ENCODE measurements at regions not wholly inside any gene's neighbourhood (a gene's known extent, or its start where the extent isn't known, plus 50 kb on each side); places are given as distances from the start of the nearest gene placed in this dataset.

DNA sequence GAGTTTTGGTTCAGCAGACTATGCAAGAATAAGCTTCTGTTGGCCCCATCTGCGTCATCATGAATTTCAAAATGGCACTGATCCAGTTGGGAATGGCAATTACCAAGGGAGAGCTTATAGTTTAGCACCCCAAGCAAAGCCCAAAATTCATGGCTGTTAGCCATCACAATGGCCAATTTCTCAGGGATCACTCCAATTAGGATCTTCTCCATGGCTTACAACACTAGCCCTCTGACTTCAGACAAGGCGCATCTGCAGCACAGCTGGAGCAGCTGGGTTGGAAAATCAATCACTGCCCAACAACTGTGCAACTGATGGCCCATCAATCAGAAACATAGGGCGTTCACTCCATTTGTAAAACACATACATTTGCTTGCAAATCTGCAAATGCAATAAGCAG is 273.6 kb downstream of the SRBD1 start:
- DNase-seq, result peak; percentile 71

DNA sequence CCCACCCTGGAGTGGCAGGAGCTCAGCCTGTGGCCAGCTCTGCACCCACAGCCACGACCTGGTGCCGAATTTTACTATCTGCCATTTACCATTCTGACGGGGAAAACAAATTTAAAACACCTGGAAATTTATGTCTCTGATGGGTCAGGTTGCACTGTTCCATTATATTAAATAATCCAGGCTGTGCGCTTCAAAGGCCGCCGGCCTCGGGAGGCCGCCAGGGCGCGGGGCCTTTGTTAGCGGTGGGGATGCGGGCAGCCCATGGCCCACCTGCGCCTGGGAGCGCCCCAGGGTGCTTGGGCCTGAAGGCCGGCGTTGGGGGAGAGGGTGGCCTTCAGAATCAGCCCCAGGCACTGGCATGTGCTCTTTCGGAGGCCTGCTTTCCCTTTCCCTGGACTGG is 276.9 kb downstream of the SRBD1 start:
- no peak for DNase-seq

DNA sequence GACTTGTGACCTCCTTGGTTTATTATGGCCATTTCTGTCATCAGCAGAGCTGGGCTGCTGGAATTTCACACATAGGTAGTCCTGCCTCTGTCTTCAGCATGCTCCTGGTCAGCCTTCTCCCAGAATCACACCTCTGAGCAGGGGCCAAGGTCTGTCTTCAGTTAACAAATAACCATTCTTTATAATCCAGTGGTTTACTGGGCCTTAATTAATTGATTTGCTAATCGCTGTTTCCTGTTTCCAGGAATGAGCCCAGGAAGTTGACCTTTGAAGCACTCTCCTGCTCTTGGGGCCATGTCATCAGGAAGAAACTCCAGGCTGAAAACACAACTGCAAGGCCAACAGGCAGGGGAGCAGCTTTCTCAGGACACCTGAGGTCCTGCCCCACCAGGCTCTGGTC is 278.5 kb downstream of the SRBD1 start:
- no peak for DNase-seq

DNA sequence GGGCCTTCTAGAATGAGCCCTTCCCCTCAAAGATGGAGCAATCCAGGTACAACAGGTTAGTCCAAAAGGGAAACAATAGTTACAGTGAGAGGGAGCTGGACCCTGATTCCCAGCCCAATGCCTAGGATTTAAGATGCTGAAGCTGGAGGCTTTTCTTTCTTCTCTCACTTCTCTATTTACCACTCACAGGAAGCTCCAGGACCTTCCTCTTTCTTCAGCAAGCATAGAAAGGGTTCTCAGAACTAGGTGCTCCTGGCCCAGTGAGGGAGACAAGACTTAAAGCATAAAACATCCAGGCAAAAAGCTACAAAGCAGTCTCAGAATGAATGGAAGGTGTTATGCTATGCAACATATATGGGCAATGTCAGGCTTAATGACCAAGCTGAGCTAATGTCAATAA is 279.0 kb downstream of the SRBD1 start:
- DNase-seq, result no peak

- DNase-seq, result no peak
Observed at GRCh38 chr2:45331410-45331786, 279.7 kb downstream of the SRBD1 start.

DNA sequence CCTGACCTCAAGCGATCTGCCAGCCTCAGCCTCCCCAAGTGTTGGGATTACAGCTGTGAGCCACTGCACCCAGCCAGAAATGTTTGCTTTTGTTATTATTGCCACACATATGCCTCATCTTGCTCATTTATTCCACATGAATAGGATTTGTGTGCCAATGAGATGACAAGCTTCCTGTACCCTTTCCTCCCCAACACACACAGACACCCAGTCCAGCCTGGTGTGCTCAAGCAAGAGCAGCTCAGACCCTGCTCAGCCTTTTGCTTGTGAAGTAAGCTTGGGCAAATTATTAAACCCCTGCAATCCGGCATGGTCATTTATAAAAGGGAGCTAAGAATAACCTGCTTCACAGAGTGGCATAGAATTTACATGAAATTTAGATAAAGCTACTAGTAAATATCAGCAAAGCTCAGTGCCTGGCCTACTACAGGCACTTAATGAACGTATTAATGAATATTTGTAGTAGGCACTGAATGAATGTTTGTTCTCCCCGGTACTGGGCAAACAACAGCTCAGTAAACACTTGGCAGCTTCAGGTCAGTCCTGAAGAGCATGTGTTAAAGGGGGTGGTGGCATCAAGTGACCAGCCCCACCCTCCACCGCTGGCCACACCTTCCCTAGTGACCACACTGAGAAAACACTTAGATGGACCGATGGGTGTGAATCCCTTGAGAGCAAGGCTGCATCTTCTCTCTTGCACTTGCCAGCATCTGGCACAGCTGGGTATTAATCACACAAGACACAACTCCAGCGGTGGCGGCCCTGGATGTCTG is 280.2 kb downstream of the SRBD1 start:
- DNase-seq, result no peak

- DNase-seq, result no peak
Observed at GRCh38 chr2:45330108-45330507, 281.0 kb downstream of the SRBD1 start.

DNA sequence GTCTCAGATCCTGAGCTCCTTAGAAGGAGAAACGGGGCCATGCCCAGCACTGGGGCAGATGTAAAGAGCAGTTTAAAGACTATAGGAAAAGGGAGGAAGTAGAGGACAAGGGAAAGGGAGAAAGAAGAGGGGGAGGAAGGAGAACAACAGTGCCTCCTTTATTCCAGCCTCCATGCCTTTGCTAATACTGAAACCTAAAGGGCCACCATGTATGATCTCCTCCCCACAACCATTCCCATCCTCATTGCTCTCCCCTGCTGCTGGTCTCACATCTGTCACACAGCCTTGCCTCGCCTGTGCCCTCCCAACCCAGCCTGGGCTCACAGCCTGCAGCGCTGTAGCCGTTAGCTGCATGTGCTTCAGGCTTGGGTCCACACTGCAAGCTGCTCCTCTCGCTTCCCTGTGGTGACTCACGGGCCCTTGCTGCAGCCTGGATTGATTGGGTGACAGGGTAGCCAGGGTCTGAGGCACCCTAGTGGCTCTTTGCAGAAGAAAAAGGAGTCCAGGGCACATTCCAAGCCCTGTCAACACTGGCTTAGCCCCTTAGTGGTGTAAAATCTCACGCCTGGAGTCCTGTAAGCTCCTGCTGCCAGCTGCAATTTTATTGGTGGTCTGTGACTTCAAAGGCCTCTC is 281.9 kb downstream of the SRBD1 start:
- DNase-seq, result no peak

DNA sequence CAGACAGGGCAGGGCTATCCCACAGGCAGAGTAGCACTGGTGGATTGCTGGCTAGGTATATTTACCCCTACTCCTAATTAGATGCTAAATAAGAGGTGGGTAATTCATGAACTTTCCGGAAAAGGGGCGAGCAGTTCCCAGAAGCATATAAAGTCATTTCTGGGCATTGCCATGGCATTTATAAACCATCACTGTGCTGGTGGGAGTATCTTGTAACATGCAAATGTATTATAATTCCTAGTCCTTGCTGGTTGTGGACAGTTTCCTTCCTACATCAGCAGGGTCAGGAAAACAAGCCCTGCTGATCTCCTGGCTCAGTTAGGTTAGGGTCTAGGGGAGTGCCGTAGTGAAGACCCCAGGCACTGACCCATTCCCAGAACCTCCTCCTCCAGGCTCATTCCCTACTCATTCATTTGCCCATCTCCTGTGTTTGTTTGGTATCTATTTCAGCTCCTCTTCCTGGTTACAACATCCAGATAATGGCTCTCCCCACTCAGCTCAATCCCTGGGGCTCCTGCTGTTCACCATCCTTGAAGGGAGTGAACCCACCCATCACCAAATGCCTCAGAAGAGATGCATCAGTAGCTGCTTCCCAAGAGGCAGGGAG is 282.7 kb downstream of the SRBD1 start:
- no peak for DNase-seq

- DNase-seq, result no peak
Observed at GRCh38 chr2:45323344-45323743, 287.7 kb downstream of the SRBD1 start.

DNA sequence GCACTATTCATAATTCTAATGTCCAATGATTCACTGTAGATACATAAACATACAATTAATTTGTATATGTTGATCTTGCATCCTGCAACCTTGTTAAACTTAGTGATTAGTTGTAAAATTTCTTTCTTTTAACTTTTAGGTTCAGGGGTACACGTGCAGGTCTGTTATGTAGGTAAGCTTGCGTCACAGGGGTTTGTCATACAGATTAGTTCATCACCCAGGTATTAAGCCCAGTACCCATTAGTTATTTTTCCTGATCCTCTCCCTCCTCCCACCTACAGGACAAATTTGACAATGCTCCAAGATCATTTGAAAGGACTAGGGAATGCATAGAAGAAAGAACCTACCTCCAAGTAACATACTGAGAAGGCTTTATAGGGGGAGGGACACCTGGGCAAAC is 290.1 kb downstream of the SRBD1 start:
- no peak for DNase-seq

DNA sequence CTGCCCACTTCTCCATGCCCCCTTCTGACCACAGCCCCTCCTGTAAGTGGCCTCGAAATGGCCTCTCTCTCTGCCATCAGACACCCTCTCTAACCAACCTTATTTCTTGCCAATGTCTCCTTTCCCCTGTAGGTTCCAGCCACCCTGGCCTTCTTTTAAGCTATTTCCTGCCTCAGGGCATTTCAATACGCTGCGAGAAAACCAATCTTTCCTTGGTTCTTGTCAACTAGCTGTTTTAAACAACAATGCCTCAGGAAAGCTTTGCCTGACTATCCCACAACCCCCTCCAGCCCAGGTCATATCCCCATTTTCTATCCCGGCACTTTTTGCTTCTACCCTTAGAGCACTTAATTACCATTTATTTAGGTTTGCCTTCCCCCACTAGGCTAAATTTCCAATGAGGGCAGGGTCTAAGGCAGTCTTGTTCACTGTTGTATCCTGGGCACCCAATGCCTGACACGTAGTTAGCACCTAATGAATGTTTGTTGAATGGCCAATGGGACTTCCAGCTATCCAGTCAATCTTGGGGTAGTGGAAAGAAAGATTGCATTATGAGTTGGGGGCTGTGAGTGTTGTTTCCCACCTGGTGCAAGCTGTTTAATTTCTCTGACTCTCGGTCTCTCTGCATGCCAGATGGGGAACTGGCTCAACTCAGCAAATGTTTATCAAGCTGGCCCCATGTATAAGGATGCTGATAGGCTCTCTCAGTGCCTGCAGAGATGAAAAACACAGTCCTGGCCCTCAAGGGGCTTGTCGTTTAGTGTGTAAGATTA is 291.2 kb downstream of the SRBD1 start:
- no peak for DNase-seq

- DNase-seq, result no peak
Observed at GRCh38 chr2:45318686-45319085, 292.4 kb downstream of the SRBD1 start.

DNA sequence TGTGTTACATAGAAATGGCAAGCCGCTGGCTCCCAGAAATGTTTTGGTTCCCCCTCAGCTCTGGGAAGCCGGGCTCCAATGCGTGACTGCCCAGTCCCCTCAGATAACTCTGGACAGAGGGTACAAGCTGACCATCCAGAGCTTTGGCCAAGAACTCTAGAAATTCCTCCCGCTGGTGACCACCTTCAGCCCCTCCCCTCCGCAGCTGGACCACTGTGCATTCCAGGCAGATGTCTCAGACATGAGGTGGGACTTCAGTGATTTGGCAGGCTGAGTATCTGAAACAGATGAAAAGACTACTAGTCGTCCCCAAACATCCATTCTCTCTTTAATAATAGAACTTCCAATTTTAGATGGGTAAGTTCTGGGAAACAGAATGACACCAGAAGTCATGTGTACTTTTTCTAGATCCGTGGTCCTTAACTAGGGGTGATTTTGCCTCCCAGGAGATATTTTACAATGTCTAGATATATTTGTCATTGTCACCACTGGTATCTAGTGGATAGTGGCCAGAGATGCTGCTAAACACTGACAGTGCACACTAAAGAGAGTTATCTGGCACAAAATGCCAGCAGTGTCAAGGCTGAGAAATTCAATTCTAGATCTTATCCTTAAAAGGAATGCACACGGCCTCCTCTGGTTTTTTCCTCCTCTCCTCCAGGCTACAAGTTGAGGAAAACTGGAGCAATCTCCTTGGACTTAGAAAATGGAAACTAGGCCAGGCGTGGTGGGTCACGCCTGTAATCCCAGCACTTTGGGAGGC is 294.3 kb downstream of the SRBD1 start:
- no peak for DNase-seq

- peak; percentile 75 for DNase-seq
Observed at GRCh38 chr2:45315861-45316260, 295.2 kb downstream of the SRBD1 start.

DNA sequence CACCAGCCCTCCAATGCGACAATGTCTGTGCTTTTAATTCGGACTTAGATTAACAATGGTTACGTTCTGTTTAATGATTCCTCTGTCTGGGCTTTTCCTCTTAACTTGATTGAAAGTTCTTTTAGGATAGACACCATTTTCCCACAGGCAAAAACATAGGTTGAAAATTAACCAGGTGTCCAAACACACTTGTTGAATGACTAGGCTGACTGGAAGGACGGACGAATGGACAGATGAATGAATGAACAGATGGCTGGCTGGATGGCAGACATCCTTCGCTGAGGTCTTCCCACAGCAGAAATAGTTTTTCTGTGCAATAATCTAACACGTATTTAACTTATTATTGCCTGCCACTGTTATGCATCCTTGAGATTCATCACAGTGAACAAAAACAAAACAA is 298.8 kb downstream of the SRBD1 start:
- DNase-seq, result no peak

DNA sequence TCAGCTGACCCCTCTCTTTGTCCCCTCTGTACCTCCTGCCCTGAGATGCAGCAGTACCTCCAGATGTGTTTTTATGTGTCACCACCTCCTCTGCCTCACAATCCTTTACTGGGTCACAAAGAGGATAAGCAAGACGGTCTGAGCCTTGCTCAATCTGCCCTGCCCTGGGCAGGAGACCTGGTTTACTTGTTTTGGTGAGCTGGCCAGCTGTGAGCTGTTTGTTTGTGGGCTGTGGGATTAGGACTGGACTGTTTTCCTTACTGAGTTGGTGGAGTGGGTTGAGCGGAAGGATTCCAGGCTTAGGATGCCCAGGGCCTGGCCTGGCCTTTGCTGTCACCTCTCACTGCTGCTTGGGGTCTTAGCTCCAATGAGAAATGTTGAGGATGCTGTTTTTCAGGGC is 299.5 kb downstream of the SRBD1 start:
- no peak for DNase-seq

DNA sequence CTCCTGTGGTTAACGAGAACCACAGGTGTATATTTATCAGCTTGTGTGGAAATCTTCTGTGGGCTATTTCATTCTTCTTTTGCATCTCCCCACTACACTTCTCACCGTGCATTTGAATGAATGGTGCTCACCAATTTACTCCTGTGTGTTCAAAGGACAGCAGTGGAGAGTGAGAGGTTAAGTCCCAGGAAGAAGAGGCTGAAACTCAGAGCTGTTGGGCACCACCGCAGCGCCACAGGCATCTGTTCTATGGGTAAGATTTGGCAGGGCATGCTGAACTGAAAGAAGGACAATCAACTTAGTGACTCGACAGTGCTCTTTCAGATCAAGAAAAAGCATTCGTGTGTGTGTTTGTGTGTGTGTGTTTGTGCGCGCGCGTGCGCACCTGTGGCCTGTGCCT is 297.9 kb upstream of the SIX2 start:
- DNase-seq, result no peak

DNA sequence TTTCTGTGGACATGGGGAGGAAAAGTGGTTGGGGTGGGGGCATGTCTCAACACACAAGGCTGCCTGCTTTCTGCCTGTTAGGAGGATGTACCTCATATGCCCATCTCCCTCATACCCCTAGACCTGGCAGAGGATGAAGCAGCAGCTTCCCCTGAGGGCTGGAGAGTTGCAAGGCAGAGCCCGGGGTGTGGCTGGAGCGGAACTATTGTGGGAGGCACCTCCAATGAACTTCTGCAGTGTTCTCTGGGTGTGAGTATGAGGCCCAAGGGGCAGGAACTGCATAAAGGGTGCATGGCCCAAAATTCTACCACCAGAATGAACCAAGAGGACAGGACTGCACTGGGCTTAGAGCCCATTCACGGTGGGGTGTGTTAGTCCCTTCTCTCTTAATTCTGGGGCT is 296.3 kb upstream of the SIX2 start:
- DNase-seq, result no peak

DNA sequence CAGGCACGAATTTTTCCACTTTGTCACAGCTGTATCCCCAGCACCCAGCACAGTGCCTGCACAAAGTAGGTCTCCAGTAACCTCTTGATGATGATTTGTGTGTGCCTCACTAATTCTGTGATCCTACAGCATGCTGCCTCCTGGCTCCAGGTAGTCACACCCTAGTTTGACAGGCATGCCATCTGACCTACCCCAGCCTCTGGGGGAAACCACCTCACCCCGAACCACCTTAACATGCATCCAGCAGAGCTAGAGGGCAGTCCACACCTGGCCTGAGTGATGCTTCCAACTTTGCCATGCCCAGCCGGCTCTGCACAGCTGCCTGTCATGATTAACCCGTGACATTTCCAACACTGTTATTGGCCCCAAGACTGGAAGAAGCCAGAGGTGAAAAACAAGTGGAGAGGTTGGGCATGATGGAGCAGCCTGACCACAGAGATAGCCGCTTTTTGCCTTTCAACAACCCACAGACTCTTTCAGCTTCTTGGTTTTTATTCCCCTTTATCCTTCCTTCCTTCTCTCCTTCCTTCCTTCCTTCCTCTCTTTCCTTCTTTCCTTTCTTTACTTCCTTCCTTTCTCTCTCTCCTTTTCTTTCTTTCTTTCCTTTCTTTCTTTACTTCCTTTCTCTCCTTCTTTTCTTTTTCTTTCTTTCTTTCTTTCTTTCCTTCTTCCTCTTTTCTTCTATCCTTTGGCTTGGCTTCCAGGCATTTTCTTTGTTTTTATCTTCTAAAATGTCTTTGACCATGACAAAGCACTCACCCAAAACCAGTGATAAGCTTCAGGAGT is 294.4 kb upstream of the SIX2 start:
- DNase-seq, result no peak

Data from hindlimb muscle (tissue), 1 donor.